ENCODE measurements at regions not wholly inside any gene's neighbourhood (a gene's known extent, or its start where the extent isn't known, plus 50 kb on each side); places are given as distances from the start of the nearest gene placed in this dataset.

- TF ChIP-seq CTCF (IDR thresholded peaks at IDR 0.05; ENCODE audit: insufficient read depth, low read length, missing control alignments) = no peak
- DNase-seq (ENCODE audit: low read depth, low spot score) = no peak
These were observed 213.2 kb upstream of the RHOBTB1 start for GRCh38 chr10:61157182-61157581.

GRCh38 chr10:61153771-61154170, 209.8 kb upstream of the RHOBTB1 start:
- POLR2A ChIA-PET = no interaction called here
- no peak for TF ChIP-seq CTCF (IDR thresholded peaks at IDR 0.05; ENCODE audit: insufficient read depth, low read length, missing control alignments)

More at GRCh38 chr10:61157182-61157581, 213.2 kb upstream of the RHOBTB1 start:
- CTCF ChIA-PET = no interaction called here
- H3K4me3 ChIP-seq (ENCODE audit: low read depth, low read length) = no peak overlapping the region
- POLR2A ChIA-PET = no interaction called here

GRCh38 chr10:61151059-61151458, 207.1 kb upstream of the RHOBTB1 start:
- CTCF ChIA-PET = interaction anchor here (2.9 kb wide), 1 partner anchor 11 kb away, joined by 29 read pairs; no protein-coding TSS in a partner anchor
- no peak for DNase-seq (ENCODE audit: low read depth, low spot score)

More at GRCh38 chr10:61153771-61154170, 209.8 kb upstream of the RHOBTB1 start:
- DNase-seq (ENCODE audit: low read depth, low spot score) = no peak
- H3K4me3 ChIP-seq (ENCODE audit: low read depth, low read length) = no peak overlapping the region
- CTCF ChIA-PET = interaction anchor here (3.5 kb wide), 1 partner anchor 12 kb away, joined by 22 read pairs; no protein-coding TSS in a partner anchor

GRCh38 chr10:61148451-61148850, 204.5 kb upstream of the RHOBTB1 start:
- H3K4me3 ChIP-seq (ENCODE audit: low read depth, low read length) = no peak overlapping the region
- CTCF ChIA-PET = interaction anchor here (1.7 to 2.9 kb wide), 2 partner anchors 8 to 42 kb away, joined by 5 to 29 read pairs; no protein-coding TSS in a partner anchor
- no peak for DNase-seq (ENCODE audit: low read depth, low spot score)
- POLR2A ChIA-PET = no interaction called here
- TF ChIP-seq CTCF (IDR thresholded peaks at IDR 0.05; ENCODE audit: insufficient read depth, low read length, missing control alignments) = no peak

More at GRCh38 chr10:61151059-61151458, 207.1 kb upstream of the RHOBTB1 start:
- no peak for TF ChIP-seq CTCF (IDR thresholded peaks at IDR 0.05; ENCODE audit: insufficient read depth, low read length, missing control alignments)
- no peak overlapping the region for H3K4me3 ChIP-seq (ENCODE audit: low read depth, low read length)
- POLR2A ChIA-PET = no interaction called here

- CTCF ChIA-PET = interaction anchor here (2.0 to 3.2 kb wide), 2 partner anchors 11 to 47 kb away, joined by 9 to 22 read pairs; no protein-coding TSS in a partner anchor
- POLR2A ChIA-PET = no interaction called here
- no peak for TF ChIP-seq CTCF (IDR thresholded peaks at IDR 0.05; ENCODE audit: insufficient read depth, low read length, missing control alignments)
- DNase-seq (ENCODE audit: low read depth, low spot score) = no peak
- no peak overlapping the region for H3K4me3 ChIP-seq (ENCODE audit: low read depth, low read length)
These were observed 199.0 kb upstream of the RHOBTB1 start for GRCh38 chr10:61142987-61143386.

GRCh38 chr10:61140765-61141392, 196.9 kb upstream of the RHOBTB1 start:
- ChIA-PET CTCF (interaction anchor here (0.6 to 4.5 kb wide), 38 partner anchors 9 to 741 kb away, joined by 3 to 48 read pairs (median 4); no protein-coding TSS in a partner anchor), POLR2A (no interaction called here)
- peak; percentile 41 for TF ChIP-seq CTCF (IDR thresholded peaks at IDR 0.05; ENCODE audit: insufficient read depth, low read length, missing control alignments)
- no peak for DNase-seq (ENCODE audit: low read depth, low spot score)
- H3K4me3 ChIP-seq (ENCODE audit: low read depth, low read length) = no peak overlapping the region

Data from AG04449 (cell line).